H1 (cell line): ENCODE measurements at regions not wholly inside any gene's neighbourhood (a gene's known extent, or its start where the extent isn't known, plus 50 kb on each side); places are given as distances from the start of the nearest gene placed in this dataset.

ENCODE experiments used
- CTCF ChIP-seq, 3 experiments: IDR thresholded peaks; 1 replicate in 2 of 3; 2 replicates in 1 of 3; pipeline versions ENCODE4 v1.5.1 to v1.6.1; 2011; ENCODE audit warnings: low read length in 3 of 3, mild to moderate bottlenecking in 3 of 3, inconsistent platforms in 2 of 3, low read depth in 1 of 3, moderate library complexity in 1 of 3; ENCODE audit not compliant: insufficient read depth in 1 of 3; ENCODE audit errors: control extremely low read depth in 1 of 3
- EP300 ChIP-seq, 2 experiments: IDR thresholded peaks; 1 replicate in 1 of 2; 2 replicates in 1 of 2; pipeline ENCODE4 v1.6.1; 2011 to 2012; ENCODE audit warnings: low read depth in 2 of 2, low read length in 2 of 2, mild to moderate bottlenecking in 2 of 2, borderline replicate concordance in 1 of 2, inconsistent platforms in 1 of 2, moderate library complexity in 1 of 2
- JUN ChIP-seq: IDR thresholded peaks from 2 replicates; pipeline ENCODE4 v1.6.1; 2011; ENCODE audit warnings: low read depth, mild to moderate bottlenecking, improper control_type of control experiment, low read length
- MAFK ChIP-seq: IDR thresholded peaks from 2 replicates; pipeline ENCODE4 v1.6.1; 2012; ENCODE audit warnings: low read depth, mild to moderate bottlenecking, improper control_type of control experiment, low read length
- MAX ChIP-seq: IDR thresholded peaks from 2 replicates; pipeline ENCODE4 v1.6.1; 2012; ENCODE audit warnings: inconsistent platforms
- PHF8 ChIP-seq: fragments of 200-600 bp; sonication (generic); conservative IDR thresholded peaks from 2 replicates; pipeline ENCODE4 v1.7.1; 2012; ENCODE audit warnings: low read depth, mild to moderate bottlenecking, inconsistent platforms, low read length, moderate library complexity
- POLR2A ChIP-seq, 2 experiments: IDR thresholded peaks; 1 replicate in 1 of 2; 2 replicates in 1 of 2; pipeline ENCODE4 v1.6.1; 2011; ENCODE audit warnings: low read depth in 2 of 2, low read length in 2 of 2, mild to moderate bottlenecking in 2 of 2; ENCODE audit errors: control extremely low read depth in 1 of 2
- POLR2AphosphoS5 ChIP-seq: IDR thresholded peaks from 2 replicates; pipeline ENCODE4 v1.6.1; 2011; ENCODE audit warnings: low read depth, low read length
- RFX5 ChIP-seq: IDR thresholded peaks from 2 replicates; pipeline ENCODE4 v1.6.1; 2011; ENCODE audit warnings: low read depth, low read length, improper control_type of control experiment, borderline replicate concordance
- SRF ChIP-seq: IDR thresholded peaks from 2 replicates; pipeline ENCODE4 v1.6.1; 2011; ENCODE audit warnings: mild to moderate bottlenecking, low read depth, low read length, moderate library complexity
- YY1 ChIP-seq: IDR thresholded peaks from 2 replicates; pipeline ENCODE4 v1.6.1; 2011; ENCODE audit warnings: low read depth, mild to moderate bottlenecking, low read length

- TF ChIP-seq POLR2A (IDR thresholded peaks at IDR 0.05; ENCODE audit: control extremely low read depth in 1 of 2, low read depth in 2 of 2, low read length in 2 of 2), result no peak
- TF ChIP-seq POLR2AphosphoS5, result no peak
- no peak for TF ChIP-seq CTCF (IDR thresholded peaks at IDR 0.05; ENCODE audit: control extremely low read depth in 1 of 3, insufficient read depth in 1 of 3, low read depth in 1 of 3, low read length in 3 of 3)
- TF ChIP-seq JUN, result no peak
- no peak for TF ChIP-seq MAFK
- TF ChIP-seq EP300 (IDR thresholded peaks at IDR 0.05; ENCODE audit: borderline replicate concordance in 1 of 2, low read depth in 2 of 2, low read length in 2 of 2), result no peak
- no peak for TF ChIP-seq MAX
- TF ChIP-seq PHF8, result no peak
- TF ChIP-seq SRF, result no peak
- TF ChIP-seq RFX5, result no peak
- TF ChIP-seq YY1, result no peak
Observed at GRCh38 chr7:82624337-82624736, 180.8 kb upstream of the CACNA2D1 start.
